HUES64 (cell line): ENCODE measurements at regions not wholly inside any gene's neighbourhood (a gene's known extent, or its start where the extent isn't known, plus 50 kb on each side); places are given as distances from the start of the nearest gene placed in this dataset.

Experiments
- H3K27ac ChIP-seq: 2 replicates; pipeline ENCODE4 v1.7.0; 2013; ENCODE audit warnings: low read depth, low read length, inconsistent platforms
- H3K27me3 ChIP-seq: 2 replicates; pipeline ENCODE4 v1.6.1; 2013; ENCODE audit warnings: mild to moderate bottlenecking, low read length; ENCODE audit not compliant: insufficient read depth
- H3K36me3 ChIP-seq: 2 replicates; pipeline ENCODE4 v1.6.1; 2013; ENCODE audit warnings: mild to moderate bottlenecking, low read length; ENCODE audit not compliant: insufficient read depth
- H3K4me1 ChIP-seq: 2 replicates; pipeline ENCODE4 v1.6.1; 2013; ENCODE audit warnings: mild to moderate bottlenecking, low read length, moderate library complexity; ENCODE audit not compliant: insufficient read depth
- H3K4me3 ChIP-seq: 2 replicates; pipeline ENCODE4 v1.5.1; 2013; ENCODE audit warnings: mild to moderate bottlenecking, low read length, moderate library complexity
- H3K9ac ChIP-seq: 2 replicates; pipeline ENCODE4 v1.6.1; 2013; ENCODE audit warnings: mild to moderate bottlenecking, low read depth, low read length
- H3K9me3 ChIP-seq: 2 replicates; pipeline ENCODE4 v1.6.1; 2013; ENCODE audit warnings: low read depth, low read length; ENCODE audit not compliant: insufficient read depth
- WGBS: fragments of 150-250, 120-280 bp; methylation state at CpG from one replicate; pipeline ENCODE4 v1.1.7; 2013; ENCODE audit warnings: missing lambda C conversion rate; 5-methylcytosine and 5-hydroxymethylcytosine counted together

- 90% methylated on average over 5 of the region's 5 CpGs for WGBS
- no peak overlapping the region for H3K4me3 ChIP-seq
- H3K9ac ChIP-seq = no peak overlapping the region
- H3K36me3 ChIP-seq = no peaks in the 10 kb centered on the region
- H3K4me1 ChIP-seq = no peaks in the 10 kb centered on the region
- H3K27me3 ChIP-seq = no peaks in the 10 kb centered on the region
- no peak overlapping the region for H3K27ac ChIP-seq
- no peaks in the 10 kb centered on the region for H3K9me3 ChIP-seq
Measured at GRCh38 chr10:120735315-120735714, 115.8 kb upstream of the WDR11 start.

GRCh38 chr10:120735773-120736371, 115.3 kb upstream of the WDR11 start:
- WGBS = 67% methylated on average over 4 of the region's 5 CpGs
- no peak overlapping the region for H3K9ac ChIP-seq
- H3K36me3 ChIP-seq = no peaks in the 10 kb centered on the region
- no peaks in the 10 kb centered on the region for H3K9me3 ChIP-seq
- H3K27me3 ChIP-seq = no peaks in the 10 kb centered on the region
- no peaks in the 10 kb centered on the region for H3K4me1 ChIP-seq
- no peak overlapping the region for H3K27ac ChIP-seq
- no peak overlapping the region for H3K4me3 ChIP-seq

- Histone ChIP-seq H3K27ac (no peak overlapping the region), H3K4me3 (no peak overlapping the region), H3K36me3 (no peaks in the 10 kb centered on the region), H3K9me3 (no peaks in the 10 kb centered on the region), H3K27me3 (no peaks in the 10 kb centered on the region), H3K4me1 (no peaks in the 10 kb centered on the region), H3K9ac (no peak overlapping the region)
- 89% methylated on average over 4 of the region's 4 CpGs for WGBS
Measured at GRCh38 chr10:120736377-120736776, 114.8 kb upstream of the WDR11 start.

GRCh38 chr10:120738658-120739057, 112.5 kb upstream of the WDR11 start:
- H3K27ac ChIP-seq = no peak overlapping the region
- H3K36me3 ChIP-seq = no peaks in the 10 kb centered on the region
- no peak overlapping the region for H3K9ac ChIP-seq
- no peaks in the 10 kb centered on the region for H3K9me3 ChIP-seq
- WGBS = 69% methylated on average over 3 of the region's 3 CpGs
- H3K27me3 ChIP-seq = no peaks in the 10 kb centered on the region
- H3K4me3 ChIP-seq = no peak overlapping the region
- H3K4me1 ChIP-seq = no peaks in the 10 kb centered on the region

GRCh38 chr10:120741396-120741795, 109.8 kb upstream of the WDR11 start:
- Histone ChIP-seq H3K4me1 (0 out of 2 replicates have a peak, but pooled peaks cover 3% of the 10 kb centered on the region), H3K9ac (no peak overlapping the region), H3K9me3 (no peaks in the 10 kb centered on the region), H3K27me3 (no peaks in the 10 kb centered on the region), H3K36me3 (no peaks in the 10 kb centered on the region), H3K27ac (no peak overlapping the region), H3K4me3 (no peak overlapping the region)
- WGBS = 47% methylated on average over 5 of the region's 5 CpGs

GRCh38 chr10:120742373-120742772, 108.8 kb upstream of the WDR11 start:
- H3K9me3 ChIP-seq = no peaks in the 10 kb centered on the region
- no peaks in the 10 kb centered on the region for H3K27me3 ChIP-seq
- 95% methylated on average over 4 of the region's 4 CpGs for WGBS
- H3K36me3 ChIP-seq = no peaks in the 10 kb centered on the region
- H3K27ac ChIP-seq = no peak overlapping the region
- H3K4me1 ChIP-seq = 0 out of 2 replicates have a peak, but pooled peaks cover 4% of the 10 kb centered on the region
- H3K4me3 ChIP-seq = no peak overlapping the region
- no peak overlapping the region for H3K9ac ChIP-seq

- Histone ChIP-seq H3K27me3 (no peaks in the 10 kb centered on the region), H3K9ac (no peak overlapping the region), H3K36me3 (no peaks in the 10 kb centered on the region), H3K27ac (no peak overlapping the region), H3K4me1 (0 out of 2 replicates have a peak, but pooled peaks cover 4% of the 10 kb centered on the region), H3K4me3 (no peak overlapping the region), H3K9me3 (no peaks in the 10 kb centered on the region)
- 97% methylated on average over 5 of the region's 5 CpGs for WGBS
Measured at GRCh38 chr10:120744040-120744439, 107.1 kb upstream of the WDR11 start.

- no peaks in the 10 kb centered on the region for H3K9me3 ChIP-seq
- 33% methylated on average over 4 of the region's 4 CpGs for WGBS
- H3K27ac ChIP-seq = no peak overlapping the region
Measured at GRCh38 chr10:120746001-120746777, 105.0 kb upstream of the WDR11 start.

GRCh38 chr10:120748519-120748918, 102.6 kb upstream of the WDR11 start:
- H3K4me3 ChIP-seq = no peak overlapping the region
- H3K4me1 ChIP-seq = 0 out of 2 replicates have a peak, but pooled peaks cover 4% of the 10 kb centered on the region
- H3K27me3 ChIP-seq = no peaks in the 10 kb centered on the region
- 87% methylated on average over 2 of the region's 2 CpGs for WGBS
- H3K9me3 ChIP-seq = no peaks in the 10 kb centered on the region
- H3K36me3 ChIP-seq = no peaks in the 10 kb centered on the region
- no peak overlapping the region for H3K9ac ChIP-seq
- no peak overlapping the region for H3K27ac ChIP-seq

More at GRCh38 chr10:120746001-120746777, 105.0 kb upstream of the WDR11 start:
- no peaks in the 10 kb centered on the region for H3K36me3 ChIP-seq
- H3K9ac ChIP-seq = no peak overlapping the region
- H3K4me1 ChIP-seq = 0 out of 2 replicates have a peak, but pooled peaks cover 4% of the 10 kb centered on the region
- H3K27me3 ChIP-seq = no peaks in the 10 kb centered on the region
- no peak overlapping the region for H3K4me3 ChIP-seq

- Histone ChIP-seq H3K27ac (no peak overlapping the region), H3K27me3 (no peaks in the 10 kb centered on the region), H3K4me3 (no peak overlapping the region), H3K36me3 (no peaks in the 10 kb centered on the region), H3K9me3 (no peaks in the 10 kb centered on the region), H3K9ac (no peak overlapping the region), H3K4me1 (0 out of 2 replicates have a peak, but pooled peaks cover 4% of the 10 kb centered on the region)
- 96% methylated on average over 2 of the region's 2 CpGs for WGBS
Measured at GRCh38 chr10:120749072-120749471, 102.1 kb upstream of the WDR11 start.

- Histone ChIP-seq H3K27me3 (no peaks in the 10 kb centered on the region), H3K9ac (no peak overlapping the region), H3K27ac (no peak overlapping the region), H3K4me1 (0 out of 2 replicates have a peak, but pooled peaks cover 4% of the 10 kb centered on the region), H3K9me3 (no peaks in the 10 kb centered on the region), H3K4me3 (no peak overlapping the region), H3K36me3 (no peaks in the 10 kb centered on the region)
- WGBS = 93% methylated on average over 11 of the region's 11 CpGs
Measured at GRCh38 chr10:120749856-120750566, 101.2 kb upstream of the WDR11 start.
